Stimulated activated CD4-positive, alpha-beta T cell treated with anti-CD3 and anti-CD28 coated beads, Interleukin-2, amount 100 ng/mL, for 48 hours (primary cell): ENCODE measurements at regions not wholly inside any gene's neighbourhood (a gene's known extent, or its start where the extent isn't known, plus 50 kb on each side); places are given as distances from the start of the nearest gene placed in this dataset.
"Not testable (repeated sequence)": the region's sequence is repeated elsewhere in the genome, so short reads cannot be mapped to it uniquely, and the experiment has no call there.

Source experiments
- DNase-seq, 2 donors: peaks; one replicate each; pipeline ENCODE4 v3.0.0-alpha.2; 2020

DNA sequence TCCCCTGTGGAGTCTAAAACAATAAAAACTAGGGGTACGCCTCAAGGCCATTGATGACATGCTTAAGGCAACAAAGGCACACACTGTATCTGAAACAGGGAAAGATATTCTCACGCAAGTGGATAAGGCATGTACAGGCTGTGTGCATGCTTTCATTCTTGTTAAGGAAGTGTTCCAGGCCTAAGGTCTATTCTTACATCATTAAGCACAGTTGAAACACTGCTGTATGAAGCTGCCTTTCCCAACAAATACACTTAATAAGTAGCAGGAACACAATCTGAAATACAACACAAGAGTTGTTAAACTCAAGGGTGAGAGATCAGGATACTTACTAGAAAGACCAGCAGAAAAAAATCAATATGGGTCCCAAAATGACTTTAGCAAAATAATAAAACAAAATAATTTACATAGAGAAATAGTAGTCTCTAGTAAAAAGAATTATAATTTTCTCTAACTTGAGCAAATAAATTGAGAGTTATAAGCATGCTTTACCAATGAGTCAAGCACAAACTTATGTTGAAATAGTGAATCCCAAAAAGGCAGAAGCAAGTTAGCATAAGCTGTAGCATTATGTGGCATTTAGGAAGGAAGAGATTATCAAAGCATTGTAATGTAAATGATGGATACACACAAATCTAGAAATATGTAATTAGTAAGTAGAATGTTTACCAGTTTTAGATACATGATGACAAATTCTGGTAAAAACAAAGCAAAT is 796.9 kb downstream of the SLITRK1 start:
- no peak for DNase-seq

DNA sequence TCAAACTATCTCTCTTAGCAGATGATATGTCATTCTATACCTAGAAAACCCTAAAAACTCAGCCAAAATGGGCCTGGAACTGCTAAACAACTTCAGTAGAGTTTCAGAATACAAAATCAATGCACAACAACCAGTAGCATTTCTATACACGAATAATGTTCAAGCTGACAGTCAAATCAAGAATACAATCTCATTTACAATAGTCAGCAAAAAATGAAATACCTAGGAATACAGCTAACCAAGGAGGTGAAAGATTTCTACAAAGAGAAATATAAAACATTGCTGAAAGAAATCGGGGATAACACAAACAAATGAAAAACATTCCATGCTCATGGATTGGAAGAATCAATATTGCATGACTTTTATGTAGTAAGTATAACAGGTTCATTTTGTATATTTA is 804.8 kb downstream of the SLITRK1 start:
- DNase-seq: no peak

DNA sequence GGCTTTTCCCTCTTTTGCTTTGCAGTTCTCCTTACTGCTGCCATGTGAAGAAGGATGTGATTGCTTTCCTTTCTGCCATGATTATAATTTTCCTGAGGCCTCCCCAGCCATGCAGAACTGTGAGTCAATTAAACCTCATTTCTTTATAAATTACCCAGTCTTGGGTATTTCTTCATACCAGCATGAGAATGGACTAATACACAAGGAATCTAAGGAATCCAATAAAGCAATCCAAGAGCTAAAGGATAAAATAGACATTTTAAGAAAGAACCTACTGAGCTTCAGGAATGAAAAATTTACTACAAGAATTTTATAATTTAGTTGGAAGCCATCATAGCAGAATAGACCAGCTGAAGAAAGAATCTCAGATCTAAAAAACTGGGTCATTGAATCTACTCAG is 808.3 kb downstream of the SLITRK1 start:
- not testable (repeated sequence) for DNase-seq

DNA sequence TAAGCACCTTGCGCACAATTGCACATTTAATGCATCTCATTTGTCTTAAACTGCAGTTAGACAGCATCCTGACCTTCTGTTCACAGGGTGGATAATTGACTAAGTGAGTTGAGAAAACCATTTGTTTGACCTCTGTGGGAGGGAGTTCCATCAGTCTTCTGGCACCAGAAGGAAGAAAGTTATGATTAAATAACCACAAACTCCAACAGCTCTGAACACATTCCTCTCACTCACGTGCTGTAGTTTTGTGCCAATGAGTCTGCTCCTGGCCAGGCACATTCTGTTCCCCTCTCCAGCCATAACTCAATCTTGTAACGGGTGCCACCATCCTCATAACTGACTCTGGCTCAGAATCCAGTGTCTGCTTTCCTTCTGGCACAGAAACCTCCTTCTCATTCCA is 817.2 kb downstream of the SLITRK1 start:
- no peak for DNase-seq

DNA sequence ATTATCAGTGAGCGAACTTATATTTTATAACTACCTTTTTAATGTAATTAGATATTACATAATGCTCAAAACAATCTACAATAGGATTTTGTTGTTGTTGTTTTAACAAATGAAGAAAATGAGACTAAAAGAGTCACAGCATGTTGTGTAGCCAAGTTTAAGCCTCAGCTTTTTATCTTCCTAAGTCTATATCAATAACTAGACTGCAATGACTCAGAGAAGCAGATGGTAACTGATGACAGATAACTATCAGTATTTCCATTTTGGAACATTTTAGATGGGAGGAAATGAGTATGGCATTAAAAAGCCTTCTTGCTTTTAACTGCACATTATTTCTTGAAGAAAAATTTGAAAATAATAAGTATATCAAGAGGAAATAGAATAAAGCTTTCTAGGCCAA is 825.2 kb downstream of the SLITRK1 start:
- DNase-seq: no peak

DNA sequence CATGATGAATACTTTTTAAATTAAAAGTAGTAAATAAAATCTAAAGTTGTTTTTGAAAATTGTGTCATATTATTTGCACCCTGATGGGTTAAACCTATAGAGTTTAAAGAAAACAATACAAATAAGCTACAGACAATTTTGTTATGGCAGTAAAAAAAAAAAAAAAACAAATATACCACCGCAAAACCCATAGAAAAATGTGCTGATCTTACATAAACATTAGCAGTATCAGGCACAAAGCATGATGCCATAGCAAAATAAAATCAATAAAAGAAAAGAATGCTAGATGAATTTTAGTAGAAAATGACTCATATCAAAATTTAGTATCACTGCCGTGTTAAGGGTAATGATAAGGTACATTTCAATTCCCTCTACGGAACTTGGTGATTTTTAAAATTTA is 826.0 kb downstream of the SLITRK1 start:
- no peak for DNase-seq

DNA sequence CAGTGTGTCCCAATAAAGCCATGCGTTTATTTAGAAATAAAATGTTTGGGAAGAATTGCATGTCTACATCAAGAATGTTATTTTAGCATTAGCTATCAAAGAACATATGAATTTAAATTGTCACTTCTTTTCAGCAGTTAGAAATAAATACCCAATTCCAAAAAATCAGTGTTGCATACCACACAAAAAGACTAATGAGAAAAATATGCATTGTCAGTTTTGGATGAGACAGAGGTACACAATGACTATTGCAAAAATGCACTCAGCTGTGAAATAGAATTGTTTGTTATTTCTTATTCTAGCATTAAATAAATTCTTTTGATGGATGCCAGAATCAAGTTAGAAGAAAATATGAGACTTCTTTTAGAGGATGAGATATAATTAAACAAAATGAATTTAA is 833.9 kb downstream of the SLITRK1 start:
- no peak for DNase-seq

DNA sequence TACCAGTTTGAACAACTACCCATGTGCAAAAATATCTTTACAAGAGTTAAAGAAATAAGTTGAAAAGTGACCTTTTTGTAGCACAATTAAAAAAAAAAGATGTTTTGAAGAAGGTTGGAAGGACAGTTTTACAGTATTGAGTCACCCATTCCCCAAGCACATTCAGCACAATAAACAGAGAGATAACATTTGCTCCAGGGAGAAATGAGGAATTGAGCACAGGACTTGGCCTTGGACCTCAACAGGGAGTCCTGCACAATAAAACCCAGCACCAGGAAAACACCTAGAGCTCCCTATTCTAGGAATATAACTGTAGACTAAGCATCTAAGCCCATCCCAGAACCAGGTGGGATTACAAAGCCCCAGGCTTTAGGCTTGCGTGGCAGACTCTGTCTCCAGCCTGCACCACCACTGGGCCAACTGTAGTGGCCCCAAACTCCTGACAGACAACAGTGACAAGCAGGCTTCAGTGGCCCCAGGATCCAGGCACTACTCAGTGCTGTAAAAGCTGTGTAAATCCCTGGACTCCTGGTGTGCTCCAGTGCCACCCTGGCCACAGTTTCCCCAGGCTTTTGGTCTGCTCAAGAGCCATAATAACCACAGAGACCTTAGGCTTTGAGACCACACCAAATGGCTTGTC is 857.2 kb downstream of the SLITRK1 start:
- no peak for DNase-seq

DNA sequence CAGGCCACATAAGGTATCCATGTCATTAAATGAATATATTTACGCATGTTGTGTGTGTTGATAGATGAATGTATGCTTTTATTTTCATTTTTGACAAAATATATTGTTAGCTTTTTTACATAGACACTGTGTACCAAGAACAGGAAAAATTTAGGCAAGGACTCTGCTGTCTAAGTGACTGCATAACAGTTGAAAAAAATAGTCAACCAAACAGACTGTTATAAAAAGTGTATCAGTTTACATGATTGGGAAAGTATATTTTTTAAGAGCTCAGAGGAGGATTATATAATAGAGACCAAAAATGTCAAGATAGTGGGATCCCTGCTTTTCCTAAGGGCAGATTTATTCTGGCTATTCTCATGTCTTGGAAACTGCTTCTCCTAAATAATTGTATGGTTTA is 858.0 kb downstream of the SLITRK1 start:
- no peak for DNase-seq

DNA sequence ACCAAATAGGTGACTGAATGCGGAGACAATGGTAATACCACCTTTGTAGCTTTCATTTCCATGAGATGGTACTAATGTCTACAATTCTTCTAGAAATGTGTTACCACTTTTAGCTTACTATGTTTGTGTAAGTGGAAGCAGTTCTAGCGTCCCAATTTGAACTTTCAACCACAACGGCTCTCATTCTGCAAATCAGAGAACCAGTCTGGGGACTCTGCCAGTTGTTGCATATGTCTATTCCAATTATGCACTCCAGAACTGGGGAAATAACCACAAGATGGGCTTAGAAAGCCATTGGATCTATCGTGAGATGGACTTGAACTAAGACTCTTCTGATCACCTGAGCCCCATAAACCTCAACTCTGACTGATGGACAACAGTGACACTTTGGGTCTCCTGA is 862.3 kb downstream of the SLITRK1 start:
- no peak for DNase-seq

DNA sequence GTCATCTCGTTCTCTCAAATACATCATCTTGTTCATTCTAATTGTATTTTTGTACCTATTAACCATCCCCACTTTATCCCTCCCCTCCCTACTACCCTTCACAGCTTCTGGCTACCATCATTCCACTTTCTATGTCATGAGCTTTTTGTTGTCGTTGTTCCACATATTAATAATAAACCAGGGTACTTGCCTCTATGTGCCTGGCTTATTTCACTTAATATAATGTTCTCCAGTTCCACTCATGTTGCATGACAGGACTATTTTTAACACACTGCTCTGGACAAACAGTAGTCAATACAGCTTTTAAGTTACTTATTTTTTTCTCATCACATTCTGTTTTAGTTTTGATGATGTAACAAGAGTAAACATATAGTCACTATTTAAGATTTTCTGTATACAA is 872.3 kb downstream of the SLITRK1 start:
- no peak for DNase-seq

DNA sequence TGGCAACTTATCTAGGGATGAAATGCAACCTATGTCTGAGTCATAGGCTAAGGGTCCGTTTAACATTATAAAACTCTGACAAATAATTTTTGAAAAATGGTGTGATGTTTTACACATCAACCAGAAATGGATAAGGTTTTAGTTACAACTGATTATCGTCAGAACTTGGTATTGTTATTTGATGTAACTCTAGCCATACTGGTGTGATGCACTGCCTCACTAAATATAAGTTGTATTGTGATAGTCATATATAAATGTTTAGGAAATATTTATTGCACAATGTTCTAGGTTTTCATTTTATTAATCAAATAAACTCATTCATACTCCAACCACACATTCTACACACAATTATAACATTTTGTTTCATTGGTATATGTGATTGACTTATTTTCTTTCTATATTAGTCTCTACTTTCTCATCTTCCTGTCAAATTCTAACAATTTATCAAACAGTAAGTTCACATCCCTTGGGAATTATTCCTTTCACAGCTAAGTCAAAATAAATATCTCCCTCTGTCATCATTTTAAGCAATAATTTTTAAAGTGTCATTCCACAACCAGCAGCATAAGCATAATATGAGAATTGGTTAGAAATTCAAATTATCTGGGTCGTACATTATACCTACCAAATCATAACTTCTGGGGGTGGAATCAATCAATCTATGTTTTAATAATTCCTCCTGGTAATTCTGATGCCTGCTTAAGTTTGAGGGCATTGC is 873.9 kb downstream of the SLITRK1 start:
- DNase-seq: no peak

DNA sequence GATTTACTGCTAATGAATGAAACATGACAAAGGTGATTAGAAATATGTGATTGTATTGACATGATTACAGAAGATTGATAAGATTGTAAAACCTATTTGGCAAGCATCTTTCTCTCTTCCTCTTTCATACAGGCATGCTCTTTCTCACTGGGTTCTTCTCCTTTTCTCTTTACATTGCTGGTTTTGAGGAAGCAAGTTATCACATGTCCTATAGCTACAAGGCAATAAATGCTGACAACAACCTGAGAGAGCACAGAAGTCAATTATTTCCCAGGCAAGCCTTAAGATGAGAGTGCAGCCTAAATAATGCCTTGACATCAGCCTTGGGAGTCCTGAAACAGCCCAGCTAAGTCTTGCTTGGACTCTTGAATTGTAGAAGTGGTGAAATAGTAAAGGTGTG is 875.0 kb downstream of the SLITRK1 start:
- no peak for DNase-seq

DNA sequence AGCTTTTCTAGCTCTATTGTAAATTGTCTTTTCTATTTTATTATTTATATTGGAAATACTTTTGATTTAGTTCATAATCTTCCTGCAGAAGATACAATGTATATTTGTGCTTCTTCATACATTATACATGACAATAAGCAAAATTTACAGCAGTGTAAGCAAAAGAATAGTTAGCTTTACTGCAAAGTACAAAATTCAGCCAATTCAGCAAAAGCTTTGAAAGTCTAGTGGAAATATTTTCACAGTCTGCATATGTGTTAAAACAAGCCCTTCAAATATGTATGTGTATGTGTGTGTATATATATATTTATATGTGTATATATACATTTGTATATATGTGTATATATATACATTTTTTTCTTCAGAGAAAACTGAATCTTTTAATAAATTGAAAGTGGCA is 879.1 kb downstream of the SLITRK1 start:
- DNase-seq: no peak

DNA sequence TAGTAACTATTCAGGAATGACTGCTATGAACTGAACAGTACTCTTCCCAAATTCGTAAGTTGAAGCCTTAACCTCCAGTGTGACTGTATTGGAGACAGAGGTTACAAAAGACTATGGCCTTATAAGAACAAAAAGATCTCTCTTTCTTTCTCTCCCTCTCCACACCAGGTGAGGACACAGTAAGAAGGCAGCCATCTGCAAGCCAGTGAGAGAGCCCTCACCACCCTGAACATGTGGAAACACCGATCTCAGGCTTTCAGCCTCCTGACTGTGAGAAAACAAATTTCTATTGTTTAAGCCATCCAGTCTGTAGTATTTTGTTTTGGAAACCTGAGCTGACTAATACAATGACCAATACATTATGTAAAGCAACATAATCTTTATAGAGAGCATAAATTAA is 888.9 kb downstream of the SLITRK1 start:
- no peak for DNase-seq

DNA sequence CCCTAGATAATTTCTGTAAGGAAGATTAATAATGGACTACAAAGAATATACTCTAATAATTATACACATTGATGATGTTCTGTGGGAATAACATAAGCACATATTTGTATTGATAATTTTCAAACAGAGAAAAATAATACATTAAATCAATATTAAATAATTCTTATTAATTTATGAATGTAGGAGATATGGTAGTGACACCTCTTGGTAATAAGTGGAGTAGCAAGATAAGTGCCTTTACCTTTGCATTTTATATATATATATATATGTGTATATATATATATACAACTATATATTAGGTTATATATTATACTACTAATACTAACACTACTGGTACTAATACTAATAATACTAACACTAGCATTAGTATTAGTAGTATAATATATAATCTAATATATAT is 905.8 kb downstream of the SLITRK1 start:
- no peak for DNase-seq

DNA sequence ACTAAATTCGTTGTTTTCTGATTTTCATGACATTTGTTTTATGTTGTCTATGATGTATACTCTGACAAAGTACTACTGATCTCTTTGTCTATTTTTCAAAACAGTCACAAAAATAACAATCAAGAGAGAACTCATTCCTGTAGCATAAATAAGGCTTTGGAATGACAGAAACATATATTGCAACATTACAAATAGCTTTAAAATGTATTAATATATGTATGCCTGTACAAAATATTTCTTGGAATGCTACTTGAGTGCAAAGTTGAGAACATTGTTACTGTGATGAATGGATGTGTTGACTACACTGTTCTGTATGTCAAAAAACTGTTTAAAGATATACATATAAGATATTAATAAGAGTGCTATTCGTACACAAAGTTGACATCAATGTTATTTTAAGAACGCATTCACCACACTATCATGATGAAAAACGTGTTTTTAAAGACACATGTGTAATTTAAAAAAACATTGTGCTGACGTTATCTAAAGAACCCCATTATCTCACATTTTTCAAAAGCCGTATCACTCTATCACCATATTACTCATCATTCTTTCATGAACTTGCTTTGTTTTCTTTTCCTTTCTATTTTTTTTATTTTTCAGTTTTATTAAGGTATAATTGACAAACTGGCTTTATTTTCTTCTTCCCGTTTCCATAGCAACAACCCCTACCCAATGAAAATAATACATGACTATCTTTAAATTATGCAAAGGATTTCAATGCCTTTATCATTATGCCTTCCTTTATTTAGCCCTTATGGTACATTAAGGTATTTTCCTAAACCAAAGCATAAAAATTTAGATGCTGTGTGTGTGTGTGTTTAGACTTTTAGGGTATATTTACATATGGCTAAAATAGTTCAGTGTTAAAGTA is 918.8 kb downstream of the SLITRK1 start:
- no peak for DNase-seq

DNA sequence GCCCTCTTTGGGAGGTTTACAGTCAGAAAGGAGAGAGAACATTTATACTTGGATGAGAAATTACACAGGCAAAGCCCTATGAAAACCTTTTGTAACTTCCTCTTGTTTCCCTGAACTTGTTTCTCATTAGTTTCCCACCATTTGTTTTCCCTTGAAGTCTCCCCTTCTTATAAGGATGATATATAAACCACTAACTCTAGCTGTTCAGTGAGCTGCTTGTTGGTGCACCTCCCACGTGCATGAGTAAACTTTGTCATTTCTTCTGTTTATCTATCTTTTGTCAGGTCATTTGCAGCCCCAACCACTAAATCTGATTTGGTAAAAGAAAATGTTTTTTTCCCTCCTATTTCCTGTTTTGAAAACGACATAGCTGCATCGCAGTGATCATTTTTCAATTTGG is 919.9 kb downstream of the SLITRK1 start:
- DNase-seq: no peak

DNA sequence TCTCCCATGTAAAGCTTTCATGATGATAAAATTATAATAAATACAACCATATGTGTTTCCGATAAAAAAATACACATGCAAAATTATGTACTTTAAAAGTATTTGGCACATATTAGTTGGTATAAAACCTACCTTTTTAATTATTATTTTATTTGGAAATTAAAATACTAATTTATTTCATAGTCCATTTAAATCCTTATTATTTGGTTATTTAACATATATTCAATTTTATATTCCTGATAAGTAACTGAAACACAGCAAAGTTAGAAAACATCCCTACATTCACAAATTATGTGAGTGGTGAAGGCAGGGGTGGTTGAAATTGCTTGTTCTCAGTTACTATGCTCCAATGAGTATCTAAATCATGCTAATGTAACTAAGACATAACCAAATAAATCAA is 920.5 kb downstream of the SLITRK1 start:
- no peak for DNase-seq

DNA sequence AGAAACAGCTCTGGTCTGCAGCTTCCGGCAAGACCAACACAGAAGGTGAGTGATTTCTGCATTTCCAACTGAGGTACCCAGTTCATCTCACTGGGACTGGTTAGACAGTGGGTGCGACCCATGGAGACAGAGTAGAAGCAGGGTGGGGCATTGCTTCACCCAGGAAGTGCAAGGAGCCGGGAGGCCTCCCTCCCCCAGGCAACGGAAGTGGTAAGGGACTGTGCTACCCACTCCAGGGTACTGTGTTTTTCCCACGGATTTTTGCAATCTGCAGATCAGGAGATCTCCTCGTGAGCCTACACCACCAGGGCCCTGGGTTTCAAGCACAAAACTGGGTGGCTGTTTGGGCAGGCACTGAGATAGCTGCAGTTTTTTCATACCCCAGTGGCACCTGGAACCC is 929.9 kb downstream of the SLITRK1 start:
- not testable (repeated sequence) for DNase-seq

DNA sequence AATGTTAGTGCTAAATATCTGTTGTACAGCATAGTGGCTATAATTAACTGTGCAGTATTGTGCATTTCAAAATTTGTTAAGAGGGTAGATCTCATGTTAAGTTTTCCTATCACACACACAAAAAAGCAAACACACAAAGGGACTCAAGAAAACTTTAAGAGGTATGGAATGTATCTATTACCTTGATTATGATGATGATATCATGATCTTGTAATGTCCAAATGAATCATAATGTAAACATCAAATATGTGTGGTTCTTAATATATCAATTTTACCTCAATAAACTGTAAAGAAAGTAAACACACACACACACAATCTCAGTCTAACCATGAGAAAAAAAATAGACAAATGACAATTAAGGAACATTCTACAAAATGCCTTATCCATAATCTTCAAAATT is 934.6 kb downstream of the SLITRK1 start:
- no peak for DNase-seq

DNA sequence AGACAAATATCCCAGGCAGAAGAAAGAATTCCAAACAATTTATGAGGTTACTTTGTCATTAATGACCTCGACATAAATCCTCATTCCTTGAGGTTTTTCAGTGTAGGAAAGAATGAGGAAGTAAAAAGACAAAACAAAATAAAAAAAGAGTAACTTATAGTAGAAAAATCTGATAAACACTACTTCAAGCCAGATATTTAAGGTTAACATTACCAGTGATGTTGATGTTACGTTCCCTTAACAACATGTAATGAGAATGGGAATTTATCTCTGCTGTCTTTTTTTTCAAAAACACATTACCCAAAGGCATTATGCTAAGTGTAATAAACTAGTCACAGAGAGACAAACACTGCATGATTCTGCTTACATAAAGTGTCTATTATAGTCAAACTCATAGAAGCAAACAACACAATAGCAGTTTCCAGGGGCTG is 935.1 kb downstream of the SLITRK1 start:
- DNase-seq: no peak

DNA sequence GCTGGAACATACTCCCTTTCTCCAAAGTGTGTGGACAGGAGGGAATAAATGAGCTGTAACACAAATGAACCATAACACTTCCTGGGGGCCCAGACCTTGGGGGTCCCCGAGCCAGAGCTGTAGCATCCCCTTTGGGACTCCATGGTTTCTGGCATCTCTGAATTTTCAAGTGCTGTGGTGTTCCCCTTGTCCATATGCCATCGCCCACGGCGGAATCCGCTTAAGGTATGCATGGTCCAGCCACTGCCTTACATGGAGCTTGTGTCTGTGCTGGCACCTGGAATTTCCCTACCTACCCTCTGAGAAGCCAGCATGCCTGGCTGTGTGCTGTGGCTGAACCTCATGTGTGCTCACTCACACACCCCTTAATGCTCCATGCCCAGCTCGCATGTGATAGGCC is 943.6 kb downstream of the SLITRK1 start:
- DNase-seq: no peak
